ENCODE measurements at regions not wholly inside any gene's neighbourhood (a gene's known extent, or its start where the extent isn't known, plus 50 kb on each side); places are given as distances from the start of the nearest gene placed in this dataset.

GRCh38 chr3:160152638-160153037 is 72.6 kb upstream of the C3orf80 start:
- no peak for TF ChIP-seq POLR2AphosphoS5 (IDR thresholded peaks at IDR 0.05; ENCODE audit: low read depth, low read length)
- TF ChIP-seq EZH2phosphoT487 (IDR thresholded peaks at IDR 0.05; ENCODE audit: borderline replicate concordance, low read depth), result no peak
- no peak for TF ChIP-seq TAF1 (IDR thresholded peaks at IDR 0.05; ENCODE audit: borderline replicate concordance, low read depth, low read length)
- TF ChIP-seq CTCF (IDR thresholded peaks at IDR 0.05), result no peak
- TF ChIP-seq RFX5 (IDR thresholded peaks at IDR 0.05; ENCODE audit: low read length), result no peak
- no peak for TF ChIP-seq PBX3 (IDR thresholded peaks at IDR 0.05)
- no peak for TF ChIP-seq SMC3 (IDR thresholded peaks at IDR 0.05; ENCODE audit: low read depth, low read length)
- no peak for TF ChIP-seq RAD21 (IDR thresholded peaks at IDR 0.05; ENCODE audit: low read length)
- no peak for TF ChIP-seq TEAD4 (IDR thresholded peaks at IDR 0.05; ENCODE audit: borderline replicate concordance, insufficient read depth)
- no peak for TF ChIP-seq EP300 (IDR thresholded peaks at IDR 0.05; ENCODE audit: borderline replicate concordance in 1 of 2, low read depth in 1 of 2, low read length in 1 of 2)

Data from SK-N-SH (cell line).